ENCODE measurements at regions not wholly inside any gene's neighbourhood (a gene's known extent, or its start where the extent isn't known, plus 50 kb on each side); places are given as distances from the start of the nearest gene placed in this dataset.

GRCh38 chrX:25278341-25278740 lies 262.6 kb upstream of the ARX start (continued):
- TF ChIP-seq ZNF280D (tag by site-specific recombination; IDR thresholded peaks at IDR 0.05) = no peak
- TF ChIP-seq ZNF645 (tag by site-specific recombination; IDR thresholded peaks at IDR 0.05) = no peak
- no peak for TF ChIP-seq ZNF626 (tag by site-specific recombination; IDR thresholded peaks at IDR 0.05)
- no peak for TF ChIP-seq ZNF513 (tag by site-specific recombination; IDR thresholded peaks at IDR 0.05)
- TF ChIP-seq ZNF76 (tag by site-specific recombination; IDR thresholded peaks at IDR 0.05; ENCODE audit: borderline replicate concordance, low read depth) = no peak
- no peak for TF ChIP-seq ZNF660 (tag by site-specific recombination; IDR thresholded peaks at IDR 0.05)
- TF ChIP-seq GLIS1 (tag by site-specific recombination; IDR thresholded peaks at IDR 0.05) = no peak
- TF ChIP-seq ZNF354C (tag by site-specific recombination; IDR thresholded peaks at IDR 0.05; ENCODE audit: borderline replicate concordance, low read depth) = no peak

- Histone ChIP-seq H3K36me3 (ENCODE audit: control insufficient read depth in 2 of 2, insufficient read depth in 1 of 2, low read length in 2 of 2) (no peaks in the 10 kb centered on the region), H3K4me1 (ENCODE audit: control insufficient read depth, insufficient read depth, low read length) (no peaks in the 10 kb centered on the region), H3K27ac (ENCODE audit: extremely low read depth, low read depth, low read length) (no peak overlapping the region), H3K9me3 (ENCODE audit: control insufficient read depth, insufficient read depth, low read depth, low read length) (no peaks in the 10 kb centered on the region), H3K4me3 (ENCODE audit: low read depth, low read length) (no peak overlapping the region)
- TF ChIP-seq ZNF24 (tag by site-specific recombination; IDR thresholded peaks at IDR 0.05) (no peak), ZNF629 (tag by site-specific recombination; IDR thresholded peaks at IDR 0.05) (no peak), ZNF571 (tag by site-specific recombination; IDR thresholded peaks at IDR 0.05) (no peak), ZNF776 (tag by site-specific recombination; IDR thresholded peaks at IDR 0.05; ENCODE audit: borderline replicate concordance) (no peak), ZSCAN16 (tag by site-specific recombination; IDR thresholded peaks at IDR 0.05) (no peak), ZFP41 (tag by site-specific recombination; IDR thresholded peaks at IDR 0.05; ENCODE audit: borderline replicate concordance) (no peak), ZNF530 (tag by site-specific recombination; IDR thresholded peaks at IDR 0.05; ENCODE audit: low read depth) (no peak), ZNF114 (tag by site-specific recombination; IDR thresholded peaks at IDR 0.05) (no peak), ZNF585B (tag by site-specific recombination; IDR thresholded peaks at IDR 0.05) (no peak), ZNF610 (tag by site-specific recombination; IDR thresholded peaks at IDR 0.05; ENCODE audit: borderline replicate concordance) (no peak), SALL2 (tag by site-specific recombination; IDR thresholded peaks at IDR 0.05; ENCODE audit: borderline replicate concordance) (no peak), ZNF529 (tag by site-specific recombination; IDR thresholded peaks at IDR 0.05; ENCODE audit: insufficient replicate concordance) (no peak), ZNF596 (tag by site-specific recombination; IDR thresholded peaks at IDR 0.05) (no peak)
- TF ChIP-seq, protein P1, sequence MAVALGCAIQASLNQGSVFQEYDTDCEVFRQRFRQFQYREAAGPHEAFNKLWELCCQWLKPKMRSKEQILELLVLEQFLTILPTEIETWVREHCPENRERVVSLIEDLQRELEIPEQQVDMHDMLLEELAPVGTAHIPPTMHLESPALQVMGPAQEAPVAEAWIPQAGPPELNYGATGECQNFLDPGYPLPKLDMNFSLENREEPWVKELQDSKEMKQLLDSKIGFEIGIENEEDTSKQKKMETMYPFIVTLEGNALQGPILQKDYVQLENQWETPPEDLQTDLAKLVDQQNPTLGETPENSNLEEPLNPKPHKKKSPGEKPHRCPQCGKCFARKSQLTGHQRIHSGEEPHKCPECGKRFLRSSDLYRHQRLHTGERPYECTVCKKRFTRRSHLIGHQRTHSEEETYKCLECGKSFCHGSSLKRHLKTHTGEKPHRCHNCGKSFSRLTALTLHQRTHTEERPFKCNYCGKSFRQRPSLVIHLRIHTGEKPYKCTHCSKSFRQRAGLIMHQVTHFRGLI (tag by site-specific recombination; IDR thresholded peaks at IDR 0.05) = no peak
- TF ChIP-seq, protein P2, sequence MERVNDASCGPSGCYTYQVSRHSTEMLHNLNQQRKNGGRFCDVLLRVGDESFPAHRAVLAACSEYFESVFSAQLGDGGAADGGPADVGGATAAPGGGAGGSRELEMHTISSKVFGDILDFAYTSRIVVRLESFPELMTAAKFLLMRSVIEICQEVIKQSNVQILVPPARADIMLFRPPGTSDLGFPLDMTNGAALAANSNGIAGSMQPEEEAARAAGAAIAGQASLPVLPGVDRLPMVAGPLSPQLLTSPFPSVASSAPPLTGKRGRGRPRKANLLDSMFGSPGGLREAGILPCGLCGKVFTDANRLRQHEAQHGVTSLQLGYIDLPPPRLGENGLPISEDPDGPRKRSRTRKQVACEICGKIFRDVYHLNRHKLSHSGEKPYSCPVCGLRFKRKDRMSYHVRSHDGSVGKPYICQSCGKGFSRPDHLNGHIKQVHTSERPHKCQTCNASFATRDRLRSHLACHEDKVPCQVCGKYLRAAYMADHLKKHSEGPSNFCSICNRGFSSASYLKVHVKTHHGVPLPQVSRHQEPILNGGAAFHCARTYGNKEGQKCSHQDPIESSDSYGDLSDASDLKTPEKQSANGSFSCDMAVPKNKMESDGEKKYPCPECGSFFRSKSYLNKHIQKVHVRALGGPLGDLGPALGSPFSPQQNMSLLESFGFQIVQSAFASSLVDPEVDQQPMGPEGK (tag by site-specific recombination; IDR thresholded peaks at IDR 0.05) = no peak
- TF ChIP-seq, protein P3, sequence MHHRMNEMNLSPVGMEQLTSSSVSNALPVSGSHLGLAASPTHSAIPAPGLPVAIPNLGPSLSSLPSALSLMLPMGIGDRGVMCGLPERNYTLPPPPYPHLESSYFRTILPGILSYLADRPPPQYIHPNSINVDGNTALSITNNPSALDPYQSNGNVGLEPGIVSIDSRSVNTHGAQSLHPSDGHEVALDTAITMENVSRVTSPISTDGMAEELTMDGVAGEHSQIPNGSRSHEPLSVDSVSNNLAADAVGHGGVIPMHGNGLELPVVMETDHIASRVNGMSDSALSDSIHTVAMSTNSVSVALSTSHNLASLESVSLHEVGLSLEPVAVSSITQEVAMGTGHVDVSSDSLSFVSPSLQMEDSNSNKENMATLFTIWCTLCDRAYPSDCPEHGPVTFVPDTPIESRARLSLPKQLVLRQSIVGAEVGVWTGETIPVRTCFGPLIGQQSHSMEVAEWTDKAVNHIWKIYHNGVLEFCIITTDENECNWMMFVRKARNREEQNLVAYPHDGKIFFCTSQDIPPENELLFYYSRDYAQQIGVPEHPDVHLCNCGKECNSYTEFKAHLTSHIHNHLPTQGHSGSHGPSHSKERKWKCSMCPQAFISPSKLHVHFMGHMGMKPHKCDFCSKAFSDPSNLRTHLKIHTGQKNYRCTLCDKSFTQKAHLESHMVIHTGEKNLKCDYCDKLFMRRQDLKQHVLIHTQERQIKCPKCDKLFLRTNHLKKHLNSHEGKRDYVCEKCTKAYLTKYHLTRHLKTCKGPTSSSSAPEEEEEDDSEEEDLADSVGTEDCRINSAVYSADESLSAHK (tag by site-specific recombination; IDR thresholded peaks at IDR 0.05) = no peak
- ChIA-PET POLR2A (no interaction called here), CTCF (no interaction called here)
Observed at GRCh38 chrX:25277574-25277973, 261.8 kb upstream of the ARX start.
